IMR-90 (cell line): ENCODE measurements at regions not wholly inside any gene's neighbourhood (a gene's known extent, or its start where the extent isn't known, plus 50 kb on each side); places are given as distances from the start of the nearest gene placed in this dataset.

ENCODE experiments used
- ATAC-seq: fragments of 200-7000 bp; cut with Tn5 transposase; 2 replicates; pipeline ENCODE4 v1.9.1; 2020; ENCODE audit warnings: low read depth, mild to moderate bottlenecking, moderate library complexity
- BruUV-seq: library from RNA; stranded (reverse); fragments of 400-500 nt; replicated peaks from 2 replicates; lab custom pipeline; 2021; lab: Mats Ljungman, UMichigan
- CTCF ChIA-PET: fragments of 300-600 bp; formaldehyde crosslinking; extraction: SDS; loops from one replicate; lab custom pipeline; 2021; ENCODE audit warnings: antibody characterized with exemption; lab: Yijun Ruan, JAX
- POLR2A ChIA-PET: fragments of 300-600 bp; sonication (Branson Sonifier 250); formaldehyde crosslinking; loops from one replicate; lab custom pipeline; 2022; ENCODE audit warnings: antibody characterized with exemption; ENCODE audit not compliant: unreplicated experiment; lab: Charles Lee
- DNase-seq: peaks from one replicate; pipeline ENCODE4 v3.0.0; 2013
- H2AFZ ChIP-seq: replicated peaks from 2 replicates; pipeline ENCODE3; 2013; ENCODE audit warnings: low read length, mild to moderate bottlenecking; ENCODE audit not compliant: poor library complexity
- H2AK5ac ChIP-seq: 2 replicates; pipeline ENCODE4 v1.6.1; 2013; ENCODE audit warnings: low read depth, low read length, inconsistent platforms
- H2AK9ac ChIP-seq: replicated peaks from 2 replicates; pipeline ENCODE3; 2013; ENCODE audit warnings: mild to moderate bottlenecking, low read depth, low read length, moderate library complexity; ENCODE audit not compliant: poor library complexity
- H2BK120ac ChIP-seq: 2 replicates; pipeline ENCODE4 v1.6.1; 2013; ENCODE audit warnings: low read depth, low read length, inconsistent platforms
- H2BK15ac ChIP-seq: 3 replicates; pipeline ENCODE4 v1.6.1; 2013; ENCODE audit warnings: low read depth, low read length, inconsistent platforms
- H2BK20ac ChIP-seq: 2 replicates; pipeline ENCODE4 v1.6.1; 2013; ENCODE audit warnings: low read depth, mild to moderate bottlenecking, inconsistent platforms, low read length, moderate library complexity
- H2BK5ac ChIP-seq: 2 replicates; pipeline ENCODE4 v1.6.1; 2013; ENCODE audit warnings: mild to moderate bottlenecking, low read depth, low read length, inconsistent platforms; ENCODE audit not compliant: poor library complexity, severe bottlenecking
- H3K14ac ChIP-seq: replicated peaks from 2 replicates; pipeline ENCODE4 v1.6.1; 2013; ENCODE audit warnings: low read depth, low read length, inconsistent platforms
- H3K18ac ChIP-seq: 2 replicates; pipeline ENCODE4 v1.6.1; 2013; ENCODE audit warnings: low read depth, low read length, control low read depth
- H3K23ac ChIP-seq: 2 replicates; pipeline ENCODE4 v1.6.1; 2013; ENCODE audit warnings: low read depth, low read length, inconsistent platforms
- H3K27ac ChIP-seq: 2 replicates; pipeline ENCODE4 v1.5.1; 2013; ENCODE audit warnings: mild to moderate bottlenecking, control low read depth, low read length; ENCODE audit not compliant: insufficient read depth
- H3K27me3 ChIP-seq: 2 replicates; pipeline ENCODE4 v1.6.1; 2013; ENCODE audit warnings: low read length; ENCODE audit not compliant: control insufficient read depth, insufficient read depth
- H3K36me3 ChIP-seq: 2 replicates; pipeline ENCODE4 v1.6.1; 2013; ENCODE audit warnings: low read length, mixed read lengths; ENCODE audit not compliant: control insufficient read depth, insufficient read depth
- H3K4ac ChIP-seq: 2 replicates; pipeline ENCODE4 v1.6.1; 2013; ENCODE audit warnings: low read depth, low read length, inconsistent platforms
- H3K4me1 ChIP-seq: 2 replicates; pipeline ENCODE4 v1.6.1; 2013; ENCODE audit warnings: low read length, mixed read lengths; ENCODE audit not compliant: control insufficient read depth, insufficient read depth
- H3K4me2 ChIP-seq: 2 replicates; pipeline ENCODE4 v1.6.1; 2013; ENCODE audit warnings: low read depth, mild to moderate bottlenecking, control low read depth, low read length, moderate library complexity
- H3K4me3 ChIP-seq: 2 replicates; pipeline ENCODE4 v1.5.1; 2013; ENCODE audit warnings: low read depth, mild to moderate bottlenecking, control low read depth, low read length, moderate library complexity; ENCODE audit not compliant: insufficient read depth
- H3K56ac ChIP-seq: 2 replicates; pipeline ENCODE4 v1.6.1; 2013; ENCODE audit warnings: low read length, inconsistent platforms; ENCODE audit not compliant: insufficient read depth; ENCODE audit errors: extremely low read depth
- H3K79me1 ChIP-seq, 2 experiments: 2 replicates each; pipeline ENCODE4 v1.6.1; 2013; ENCODE audit warnings: low read length in 2 of 2, inconsistent platforms in 1 of 2, low read depth in 1 of 2
- H3K9ac ChIP-seq: 2 replicates; pipeline ENCODE4 v1.6.1; 2013; ENCODE audit warnings: low read depth, low read length, control low read depth
- H3K9me1 ChIP-seq: 2 replicates; pipeline ENCODE4 v1.6.1; 2013; ENCODE audit warnings: low read length, inconsistent platforms; ENCODE audit not compliant: insufficient read depth
- H3K9me3 ChIP-seq: 2 replicates; pipeline ENCODE4 v1.6.1; 2013; ENCODE audit warnings: low read length; ENCODE audit not compliant: control insufficient read depth, insufficient read depth
- H4K20me1 ChIP-seq: 2 replicates; pipeline ENCODE4 v1.6.1; 2013; ENCODE audit warnings: low read length, inconsistent platforms; ENCODE audit not compliant: insufficient read depth
- H4K5ac ChIP-seq: 2 replicates; pipeline ENCODE4 v1.6.1; 2013; ENCODE audit warnings: mild to moderate bottlenecking, low read depth, low read length, control low read depth
- H4K8ac ChIP-seq, 2 experiments: 2 replicates each; pipeline ENCODE4 v1.6.1; 2013; ENCODE audit warnings: low read depth in 2 of 2, low read length in 2 of 2, control low read depth in 1 of 2, inconsistent platforms in 1 of 2
- H4K91ac ChIP-seq: 2 replicates; pipeline ENCODE4 v1.6.1; 2013; ENCODE audit warnings: low read depth, low read length, inconsistent platforms; ENCODE audit not compliant: insufficient read depth
- CEBPB ChIP-seq: IDR thresholded peaks from 2 replicates; pipeline ENCODE4 v1.6.1; 2012; ENCODE audit warnings: low read depth, low read length, improper control_type of control experiment
- WGBS, 2 experiments: methylation state at CpG; one replicate each; pipeline versions ENCODE4 v1.1.5 to v1.1.7; 2013; ENCODE audit warnings: missing lambda C conversion rate in 2 of 2; ENCODE audit not compliant: insufficient read length in 1 of 2; ENCODE audit errors: extremely low coverage in 2 of 2; 5-methylcytosine and 5-hydroxymethylcytosine counted together
- dilution Hi-C: fragments of 300-500 bp; cut with HindIII; formaldehyde crosslinking; loops from one replicate; pipeline ENCODE4 v1.14.3; 2018; ENCODE audit warnings: low sequenced_read_pairs; ENCODE audit not compliant: unreplicated experiment
- in situ Hi-C: fragments of 300-500 bp; cut with MboI; formaldehyde crosslinking; loops from 3 replicates; pipeline ENCODE4 v1.14.3; 2019; ENCODE audit warnings: low sequenced_read_pairs, inconsistent platforms, mixed read lengths
- intact Hi-C: fragments of 100-400 bp; cut with micrococcal nuclease; formaldehyde crosslinking; loops from 2 replicates; pipeline ENCODE4 v1.10.0; 2022

- no peak overlapping the region for H2BK20ac ChIP-seq
- BruUV-seq: no TSS peak
- no peak overlapping the region for H3K23ac ChIP-seq
- no peaks in the 10 kb centered on the region for H4K20me1 ChIP-seq
- ATAC-seq (no peak), DNase-seq (no peak)
- no peak overlapping the region for H3K4me2 ChIP-seq
- no peaks in the 10 kb centered on the region for H3K9me3 ChIP-seq
- H2AFZ ChIP-seq: no peak overlapping the region
- H2BK5ac ChIP-seq: no peak overlapping the region
- H2BK15ac ChIP-seq: no peak overlapping the region
- H3K27me3 ChIP-seq: no peaks in the 10 kb centered on the region; the same call in 1 of the 2 replicates
- no peak overlapping the region for H2AK9ac ChIP-seq
- H3K18ac ChIP-seq: no peak overlapping the region
- ChIA-PET POLR2A (no interaction called here), CTCF (no interaction called here)
- no CpG with 5 or more reads among the region's 3 CpGs for WGBS, 2 experiments
- H4K8ac ChIP-seq: no peak overlapping the region
- H3K9ac ChIP-seq: no peak overlapping the region
- dilution Hi-C loops (no loop called here), in situ Hi-C loops (loop anchor here (25.0 kb wide), 1 partner anchor 811 kb away; no protein-coding TSS in a partner anchor), intact Hi-C loops (loop anchor here (5.0 kb wide), 1 partner anchor 124 kb away; no protein-coding TSS in a partner anchor)
- H2AK5ac ChIP-seq: no peak overlapping the region
- H2BK120ac ChIP-seq: no peak overlapping the region
- H3K4ac ChIP-seq: no peak overlapping the region
- no peak overlapping the region for H4K5ac ChIP-seq
- no peaks in the 10 kb centered on the region for H3K9me1 ChIP-seq
- no peak overlapping the region for H3K56ac ChIP-seq
- H3K36me3 ChIP-seq: no peaks in the 10 kb centered on the region
- no peak overlapping the region for H3K27ac ChIP-seq
- H3K14ac ChIP-seq: no peak overlapping the region
- no peak overlapping the region for H4K91ac ChIP-seq
- TF ChIP-seq CEBPB: no peak
- no peak overlapping the region for H3K4me3 ChIP-seq
- peaks cover 3% of the 10 kb centered on the region; the same call in 1 of the 2 replicates for H3K4me1 ChIP-seq
- H3K79me1 ChIP-seq: no peaks in the 10 kb centered on the region
Measured at GRCh38 chr10:60448246-60448645, 58.6 kb upstream of the ANK3 start.
